ENCODE measurements at regions not wholly inside any gene's neighbourhood (a gene's known extent, or its start where the extent isn't known, plus 50 kb on each side); places are given as distances from the start of the nearest gene placed in this dataset.

DNA sequence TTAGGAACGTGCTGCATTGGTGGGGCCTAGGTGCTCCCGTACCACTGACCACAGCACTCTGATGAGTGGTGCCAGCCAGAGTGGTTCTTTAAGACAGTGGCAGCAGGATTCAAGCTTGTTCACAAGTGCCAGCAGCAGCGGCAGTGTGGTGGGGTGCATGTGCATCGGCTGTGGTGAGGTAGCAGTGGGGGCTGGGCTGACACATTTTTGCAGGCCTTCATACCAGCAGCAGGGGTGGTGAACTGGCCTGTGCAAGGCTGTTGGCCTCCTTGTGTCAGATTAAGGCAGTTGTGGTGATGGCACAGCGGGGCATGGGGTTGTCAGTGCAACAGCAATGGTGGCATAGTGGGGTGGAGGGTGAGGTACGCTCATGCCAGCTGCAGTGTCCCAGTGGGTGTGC lies 131.4 kb downstream of the PABPC4L start:
- H3K4me3 ChIP-seq (ENCODE audit: insufficient read depth, low read depth, low read length): no peak overlapping the region
- no peaks in the 10 kb centered on the region for H3K36me3 ChIP-seq (ENCODE audit: control insufficient read depth, insufficient read depth, low read length)
- no peak overlapping the region for H3K9ac ChIP-seq (ENCODE audit: low read depth, low read length)
- no peak overlapping the region for H4K91ac ChIP-seq (ENCODE audit: insufficient read depth, low read depth, low read length)
- 93% methylated on average over 3 of the region's 6 CpGs; no CpG with 5 or more reads in 1 of the 2 experiments for WGBS, 2 experiments (ENCODE audit: extremely low coverage in 2 of 2, insufficient read length in 1 of 2)
- ATAC-seq (ENCODE audit: low read depth) (no peak), DNase-seq (no peak)
- TF ChIP-seq, protein P1, sequence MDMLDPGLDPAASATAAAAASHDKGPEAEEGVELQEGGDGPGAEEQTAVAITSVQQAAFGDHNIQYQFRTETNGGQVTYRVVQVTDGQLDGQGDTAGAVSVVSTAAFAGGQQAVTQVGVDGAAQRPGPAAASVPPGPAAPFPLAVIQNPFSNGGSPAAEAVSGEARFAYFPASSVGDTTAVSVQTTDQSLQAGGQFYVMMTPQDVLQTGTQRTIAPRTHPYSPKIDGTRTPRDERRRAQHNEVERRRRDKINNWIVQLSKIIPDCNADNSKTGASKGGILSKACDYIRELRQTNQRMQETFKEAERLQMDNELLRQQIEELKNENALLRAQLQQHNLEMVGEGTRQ (IDR thresholded peaks at IDR 0.05; ENCODE audit: low read depth, low read length): no peak
- TF ChIP-seq BHLHE40 (IDR thresholded peaks at IDR 0.05; ENCODE audit: low read depth, low read length) (no peak), NFE2L2 (IDR thresholded peaks at IDR 0.05; ENCODE audit: low read depth, low read length) (no peak), RCOR1 (IDR thresholded peaks at IDR 0.05; ENCODE audit: insufficient replicate concordance, low read length) (no peak), FOS (IDR thresholded peaks at IDR 0.05; ENCODE audit: low read depth, low read length) (no peak), MAFK (IDR thresholded peaks at IDR 0.05; ENCODE audit: low read depth, low read length) (no peak), CHD1 (IDR thresholded peaks at IDR 0.05; ENCODE audit: low read depth, low read length) (no peak), RAD21 (IDR thresholded peaks at IDR 0.05; ENCODE audit: low read length) (no peak), MXI1 (IDR thresholded peaks at IDR 0.05; ENCODE audit: borderline replicate concordance, low read depth, low read length) (no peak), POLR2A (IDR thresholded peaks at IDR 0.05; ENCODE audit: low read depth, low read length) (no peak), ELK1 (IDR thresholded peaks at IDR 0.05; ENCODE audit: borderline replicate concordance, low read depth, low read length) (no peak), MAZ (IDR thresholded peaks at IDR 0.05; ENCODE audit: borderline replicate concordance, low read depth, low read length) (no peak), SMC3 (IDR thresholded peaks at IDR 0.05; ENCODE audit: low read depth, low read length) (no peak)
- no peak overlapping the region for H3K4ac ChIP-seq (ENCODE audit: low read depth, low read length)
- no peak overlapping the region for H2AK9ac ChIP-seq (replicated peaks; ENCODE audit: low read depth, low read length, poor library complexity)
- H3K9me1 ChIP-seq (ENCODE audit: insufficient read depth, low read length): no peaks in the 10 kb centered on the region
- H3K18ac ChIP-seq (ENCODE audit: low read depth, low read length): no peak overlapping the region
- no peak overlapping the region for H2BK20ac ChIP-seq (ENCODE audit: low read depth, low read length)
- no peak overlapping the region for H3K27ac ChIP-seq (ENCODE audit: insufficient read depth, low read length)
- H2AFZ ChIP-seq (replicated peaks; ENCODE audit: low read length, poor library complexity): no peak overlapping the region
- H3K4me2 ChIP-seq (ENCODE audit: low read depth, low read length): no peak overlapping the region
- H2BK120ac ChIP-seq (ENCODE audit: low read depth, low read length): no peak overlapping the region
- no peak overlapping the region for H4K5ac ChIP-seq (ENCODE audit: low read depth, low read length)
- no peak overlapping the region for H2AK5ac ChIP-seq (ENCODE audit: low read depth, low read length)
- no peaks in the 10 kb centered on the region for H3K79me1 ChIP-seq (ENCODE audit: low read depth in 1 of 2, low read length in 2 of 2)
- H3K14ac ChIP-seq (replicated peaks; ENCODE audit: low read depth, low read length): no peak overlapping the region
- no peak overlapping the region for H4K8ac ChIP-seq (ENCODE audit: low read depth in 2 of 2, low read length in 2 of 2)
- no peaks in the 10 kb centered on the region for H4K20me1 ChIP-seq (ENCODE audit: insufficient read depth, low read length)
- no peaks in the 10 kb centered on the region for H3K4me1 ChIP-seq (ENCODE audit: control insufficient read depth, insufficient read depth, low read length)
- in situ Hi-C loops (cut with MboI; ENCODE audit: low sequenced_read_pairs): no loop called here
- H3K27me3 ChIP-seq (ENCODE audit: control insufficient read depth, insufficient read depth, low read length): no peaks in the 10 kb centered on the region
- intact Hi-C loops (cut with micrococcal nuclease): loop anchor here (5.0 kb wide), 1 partner anchor 923 kb away; the partner anchor contains the start of gene PCDH10
- H3K56ac ChIP-seq (ENCODE audit: extremely low read depth, insufficient read depth, low read length): no peak overlapping the region
- no TSS peak for BruUV-seq (replicated peaks)
- dilution Hi-C loops (cut with HindIII; ENCODE audit: low sequenced_read_pairs, unreplicated experiment): no loop called here
- H3K23ac ChIP-seq (ENCODE audit: low read depth, low read length): no peak overlapping the region
- ChIA-PET POLR2A (ENCODE audit: unreplicated experiment) (no interaction called here), CTCF (no interaction called here)
- no peak overlapping the region for H2BK15ac ChIP-seq (ENCODE audit: low read depth, low read length)
- H2BK5ac ChIP-seq (ENCODE audit: low read depth, low read length, poor library complexity, severe bottlenecking): no peak overlapping the region
- no peaks in the 10 kb centered on the region for H3K9me3 ChIP-seq (ENCODE audit: control insufficient read depth, insufficient read depth, low read length)

All from IMR-90 (cell line).